Adrenal gland (tissue), 9 donors: ENCODE measurements at regions not wholly inside any gene's neighbourhood (a gene's known extent, or its start where the extent isn't known, plus 50 kb on each side); places are given as distances from the start of the nearest gene placed in this dataset.

ENCODE experiments used
- DNase-seq, 7 donors: peaks; one replicate each; pipeline ENCODE4 v3.0.0-alpha.2; 2019 to 2020
- H3K27ac ChIP-seq, 5 donors: fragments of 200-600 bp; sonication (generic) in 4 of 5; 1 replicate in 3 of 5; 2 replicates in 2 of 5; pipeline versions ENCODE4 v1.5.1 to v1.8.0; 2016 to 2020; ENCODE audit warnings: mild to moderate bottlenecking in 1 of 5
- H3K27me3 ChIP-seq: fragments of 200-600 bp; 2 replicates; pipeline ENCODE4 v1.8.0; 2021
- H3K36me3 ChIP-seq, 2 donors: fragments of 200-600 bp; replicated peaks in 1 of 2; 1 replicate in 1 of 2; 2 replicates in 1 of 2; pipeline versions ENCODE4 v1.5.1 to v1.8.0; 2018 to 2022
- H3K4me1 ChIP-seq, 2 donors: fragments of 200-600 bp; replicated peaks in 1 of 2; 1 replicate in 1 of 2; 2 replicates in 1 of 2; pipeline versions ENCODE4 v1.5.1 to v1.8.0; 2018 to 2021
- H3K4me3 ChIP-seq, 4 donors: fragments of 200-600 bp; sonication (generic) in 3 of 4; one replicate each; pipeline ENCODE4 v1.5.1; 2016 to 2018
- H3K9me3 ChIP-seq, 3 donors: fragments of 200-600 bp; sonication (generic) in 1 of 3; replicated peaks in 1 of 3; 1 replicate in 2 of 3; 2 replicates in 1 of 3; pipeline versions ENCODE4 v1.5.1 to v1.8.0; 2016 to 2021
- CTCF ChIP-seq, 6 experiments: fragments of 450-650 bp in 4 of 6; fragments of 200-600 bp in 2 of 6; sonication (generic) in 1 of 6; IDR thresholded peaks; 1 replicate in 5 of 6; 2 replicates in 1 of 6; pipeline versions ENCODE4 v1.5.1 to v1.8.0; 2016 to 2021; ENCODE audit warnings: antibody characterized with exemption in 6 of 6, mild to moderate bottlenecking in 2 of 6, moderate library complexity in 1 of 6
- POLR2A ChIP-seq, 2 donors: fragments of 450-650 bp; IDR thresholded peaks; one replicate each; pipeline ENCODE4 v1.6.1; 2017; ENCODE audit warnings: antibody characterized with exemption in 2 of 2, mild to moderate bottlenecking in 2 of 2, moderate library complexity in 1 of 2
- WGBS, 4 donors: extraction: QIAGEN DNeasy Blood & Tissue Kit in 2 of 4; methylation state at CpG; one replicate each; pipeline versions ENCODE4 v1.1.5 to v1.1.7; 2013 to 2017; 5-methylcytosine and 5-hydroxymethylcytosine counted together
- intact Hi-C, 2 donors: fragments of 100-400 bp; cut with DNase I; formaldehyde crosslinking; loops; one replicate each; pipeline versions ENCODE4 v1.14.1 to v1.15.0; 2022 to 2023
- donor health status: healthy with polysubstance abuse.
- donor health status: Bipolar disorder and iron deficiency.
- donor health status: DM: yes; HTN: yes; CAD: no.
- donor health status: DM: no; HTN: no; CAD: no.
- donor health status: DM: no; HTN: no; CAD: no.

GRCh38 chr5:105593011-105593760 is 2030.6 kb upstream of the NUDT12 start:
- Histone ChIP-seq H3K27me3 (no peaks in the 10 kb centered on the region), H3K4me3 (no peak overlapping the region), H3K4me1 (no peaks in the 10 kb centered on the region), H3K36me3 (no peaks in the 10 kb centered on the region), H3K9me3 (no peaks in the 10 kb centered on the region), H3K27ac (no peak overlapping the region)
- TF ChIP-seq POLR2A (IDR thresholded peaks at IDR 0.05) = no peak
- no peak for TF ChIP-seq CTCF (IDR thresholded peaks at IDR 0.05)
- DNase-seq = no peak
- 55 to 64% (median 61%) methylated on average over 6 of the region's 6 CpGs for WGBS, 4 donors
- intact Hi-C loops = no loop called here

DNA sequence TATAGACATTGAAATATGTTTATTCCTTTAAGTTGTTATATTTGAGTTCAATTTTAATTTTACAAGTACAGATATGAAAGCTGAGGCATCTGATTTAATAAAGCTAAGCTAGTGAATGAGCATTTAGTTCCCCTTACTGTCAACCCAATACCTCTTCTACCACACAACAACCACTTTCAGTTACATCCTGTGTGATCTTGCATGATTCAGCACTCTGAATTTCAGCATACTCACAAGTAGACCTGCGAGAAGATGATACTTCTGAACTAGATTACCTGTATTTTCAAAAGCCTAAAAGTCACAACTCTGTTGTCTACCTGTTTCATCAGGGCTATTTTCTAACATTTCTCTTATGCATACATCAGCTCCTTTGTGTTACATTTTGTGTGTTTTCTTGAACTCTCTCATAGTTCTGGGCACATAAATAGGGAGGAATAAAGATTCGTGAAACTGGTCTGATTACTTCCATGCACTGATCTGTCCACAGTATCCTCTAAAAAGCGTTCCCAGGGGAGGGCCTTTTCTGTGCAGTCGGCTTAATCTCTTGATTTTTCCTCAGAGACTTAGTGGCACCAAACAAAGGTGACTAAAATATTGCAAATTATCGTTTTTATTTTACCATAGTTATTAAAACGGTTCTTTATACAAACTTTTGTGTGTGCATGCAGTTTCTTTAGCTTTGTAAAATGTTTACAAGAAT is 2025.5 kb upstream of the NUDT12 start:
- Histone ChIP-seq H3K9me3 (no peaks in the 10 kb centered on the region), H3K27me3 (no peaks in the 10 kb centered on the region)

GRCh38 chr5:105581988-105582690 is 2019.5 kb upstream of the NUDT12 start:
- TF ChIP-seq POLR2A (IDR thresholded peaks at IDR 0.05) = no peak
- no peak for TF ChIP-seq CTCF (IDR thresholded peaks at IDR 0.05)
- Histone ChIP-seq H3K9me3 (no peaks in the 10 kb centered on the region), H3K4me1 (no peaks in the 10 kb centered on the region), H3K27ac (no peak overlapping the region), H3K27me3 (no peaks in the 10 kb centered on the region), H3K36me3 (no peaks in the 10 kb centered on the region), H3K4me3 (no peak overlapping the region)
- 36 to 81% (median 70%) methylated on average over 3 to 7 of the region's 7 CpGs for WGBS, 4 donors
- DNase-seq = no peak
- intact Hi-C loops = no loop called here

More for the DNA sequence above, 2025.5 kb upstream of the NUDT12 start:
- no peak overlapping the region for H3K4me3 ChIP-seq
- H3K36me3 ChIP-seq = no peaks in the 10 kb centered on the region
- TF ChIP-seq POLR2A (IDR thresholded peaks at IDR 0.05) (no peak), CTCF (IDR thresholded peaks at IDR 0.05) (no peak)
- intact Hi-C loops = no loop called here
- no peak overlapping the region for H3K27ac ChIP-seq
- H3K4me1 ChIP-seq = no peaks in the 10 kb centered on the region
- DNase-seq = no peak
- WGBS, 4 donors = 64 to 71% (median 66%) methylated on average over 6 of the region's 6 CpGs

GRCh38 chr5:105573575-105573974 is 2011.0 kb upstream of the NUDT12 start:
- Histone ChIP-seq H3K4me1 (no peaks in the 10 kb centered on the region), H3K4me3 (no peak overlapping the region), H3K36me3 (no peaks in the 10 kb centered on the region), H3K27ac (no peak overlapping the region), H3K27me3 (no peaks in the 10 kb centered on the region), H3K9me3 (no peaks in the 10 kb centered on the region)
- no peak for DNase-seq
- intact Hi-C loops = no loop called here
- no peak for TF ChIP-seq POLR2A (IDR thresholded peaks at IDR 0.05)
- TF ChIP-seq CTCF (IDR thresholded peaks at IDR 0.05) = no peak
